ENCODE measurements at regions not wholly inside any gene's neighbourhood (a gene's known extent, or its start where the extent isn't known, plus 50 kb on each side); places are given as distances from the start of the nearest gene placed in this dataset.

DNA sequence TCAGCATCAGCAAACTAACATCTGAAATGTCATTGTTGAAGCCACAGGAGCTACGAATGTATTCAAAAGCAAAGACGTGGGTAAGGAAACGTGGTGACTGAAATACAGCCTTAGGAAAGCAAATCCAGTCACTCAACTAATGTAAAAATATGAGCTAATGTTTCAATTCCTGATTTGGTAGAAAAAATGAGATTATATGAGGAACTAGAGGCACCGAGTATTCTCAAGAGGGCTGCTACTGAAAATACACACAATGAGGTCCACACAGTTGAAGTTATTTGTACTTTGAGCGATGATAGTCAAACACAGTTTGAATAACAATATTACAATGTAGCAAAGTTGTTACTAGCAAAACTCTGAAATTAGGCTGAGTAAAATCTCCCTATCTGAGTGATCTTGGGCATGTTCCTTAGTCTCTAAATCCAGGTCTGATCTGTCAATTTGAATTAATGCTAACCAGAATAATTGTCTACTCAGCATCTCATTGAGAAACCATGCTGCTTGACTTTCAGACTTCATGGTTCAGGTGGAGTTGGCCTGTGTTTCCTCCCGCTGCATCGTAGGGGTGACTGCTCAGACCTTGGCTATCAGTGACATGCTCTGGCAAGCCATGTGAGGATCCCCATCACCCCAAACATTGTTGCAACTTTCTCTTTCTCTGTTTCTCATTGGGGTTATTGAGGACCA, 467.1 kb upstream of the SOX5 start:
- no peak for DNase-seq (ENCODE audit: low read depth)
- TF ChIP-seq, protein P1, sequence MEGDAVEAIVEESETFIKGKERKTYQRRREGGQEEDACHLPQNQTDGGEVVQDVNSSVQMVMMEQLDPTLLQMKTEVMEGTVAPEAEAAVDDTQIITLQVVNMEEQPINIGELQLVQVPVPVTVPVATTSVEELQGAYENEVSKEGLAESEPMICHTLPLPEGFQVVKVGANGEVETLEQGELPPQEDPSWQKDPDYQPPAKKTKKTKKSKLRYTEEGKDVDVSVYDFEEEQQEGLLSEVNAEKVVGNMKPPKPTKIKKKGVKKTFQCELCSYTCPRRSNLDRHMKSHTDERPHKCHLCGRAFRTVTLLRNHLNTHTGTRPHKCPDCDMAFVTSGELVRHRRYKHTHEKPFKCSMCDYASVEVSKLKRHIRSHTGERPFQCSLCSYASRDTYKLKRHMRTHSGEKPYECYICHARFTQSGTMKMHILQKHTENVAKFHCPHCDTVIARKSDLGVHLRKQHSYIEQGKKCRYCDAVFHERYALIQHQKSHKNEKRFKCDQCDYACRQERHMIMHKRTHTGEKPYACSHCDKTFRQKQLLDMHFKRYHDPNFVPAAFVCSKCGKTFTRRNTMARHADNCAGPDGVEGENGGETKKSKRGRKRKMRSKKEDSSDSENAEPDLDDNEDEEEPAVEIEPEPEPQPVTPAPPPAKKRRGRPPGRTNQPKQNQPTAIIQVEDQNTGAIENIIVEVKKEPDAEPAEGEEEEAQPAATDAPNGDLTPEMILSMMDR (IDR thresholded peaks at IDR 0.05; ENCODE audit: insufficient read depth, low read length), result no peak
- H3K4me3 ChIP-seq (ENCODE audit: low read depth, low read length), result no peak overlapping the region

DNA sequence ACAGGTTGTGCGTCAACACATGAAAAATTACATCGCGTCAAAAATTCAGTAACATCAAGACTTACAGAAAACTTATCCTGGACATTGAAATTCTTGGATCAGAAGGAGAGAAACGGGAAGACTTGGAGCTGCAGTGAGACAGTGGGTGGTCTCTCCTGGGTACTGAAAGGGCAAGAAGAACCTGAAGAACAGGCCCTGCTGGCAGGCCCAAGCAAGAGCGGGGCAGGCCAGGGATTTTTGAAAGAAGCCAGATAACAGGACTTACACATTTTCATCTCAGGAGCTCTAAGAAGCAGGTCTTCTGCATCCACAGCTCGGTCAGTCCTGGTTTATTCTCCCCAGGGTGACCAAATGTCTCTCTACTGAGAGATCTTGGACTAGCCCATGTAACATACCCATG, 466.5 kb upstream of the SOX5 start:
- DNase-seq (ENCODE audit: low read depth), result no peak
- TF ChIP-seq, protein P1 (IDR thresholded peaks at IDR 0.05; ENCODE audit: insufficient read depth, low read length), result no peak
- no peak overlapping the region for H3K4me3 ChIP-seq (ENCODE audit: low read depth, low read length)

DNA sequence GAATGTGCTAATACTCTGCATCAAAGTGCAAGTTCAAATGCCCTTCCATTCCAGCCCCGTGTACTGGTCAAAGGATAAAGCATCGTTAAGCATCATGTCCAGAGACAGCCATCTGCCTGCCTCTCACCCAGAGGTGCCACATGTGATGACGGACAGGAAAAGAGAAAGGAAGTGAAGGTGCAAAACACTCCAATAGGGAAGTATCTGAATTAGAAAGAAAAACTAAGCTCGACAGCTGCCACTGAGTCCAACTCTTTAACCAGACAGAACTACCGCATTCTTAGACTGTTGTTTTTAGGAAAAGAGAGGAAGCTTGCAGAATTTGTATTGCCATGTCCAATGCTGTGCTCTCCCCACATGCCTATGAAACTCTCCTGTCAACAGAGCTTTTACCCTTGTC, 465.0 kb upstream of the SOX5 start:
- no peak for DNase-seq (ENCODE audit: low read depth)
- TF ChIP-seq, protein P1 (IDR thresholded peaks at IDR 0.05; ENCODE audit: insufficient read depth, low read length), result no peak
- no peak overlapping the region for H3K4me3 ChIP-seq (ENCODE audit: low read depth, low read length)

DNA sequence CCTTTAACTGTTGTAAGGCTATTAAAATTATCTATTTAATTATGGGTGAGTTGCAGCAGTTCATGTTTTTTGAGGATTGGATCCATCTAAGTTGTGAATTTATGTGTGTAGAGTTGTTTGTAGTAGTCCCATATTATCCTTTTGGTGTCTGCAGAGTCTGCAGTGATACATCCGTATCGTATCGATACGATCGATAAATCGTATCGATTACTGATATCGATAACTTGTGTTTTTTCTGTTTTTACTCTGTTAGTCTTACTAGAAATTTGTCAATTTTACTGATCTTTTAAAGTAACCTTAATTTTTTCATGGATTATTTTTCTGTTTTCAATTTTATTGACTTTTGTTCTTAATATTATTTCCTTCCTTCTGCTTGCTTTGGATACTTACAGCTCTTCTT, 462.5 kb upstream of the SOX5 start:
- H3K4me3 ChIP-seq (ENCODE audit: low read depth, low read length), result no peak overlapping the region
- TF ChIP-seq, protein P1 (IDR thresholded peaks at IDR 0.05; ENCODE audit: insufficient read depth, low read length), result no peak
- DNase-seq (ENCODE audit: low read depth), result no peak

DNA sequence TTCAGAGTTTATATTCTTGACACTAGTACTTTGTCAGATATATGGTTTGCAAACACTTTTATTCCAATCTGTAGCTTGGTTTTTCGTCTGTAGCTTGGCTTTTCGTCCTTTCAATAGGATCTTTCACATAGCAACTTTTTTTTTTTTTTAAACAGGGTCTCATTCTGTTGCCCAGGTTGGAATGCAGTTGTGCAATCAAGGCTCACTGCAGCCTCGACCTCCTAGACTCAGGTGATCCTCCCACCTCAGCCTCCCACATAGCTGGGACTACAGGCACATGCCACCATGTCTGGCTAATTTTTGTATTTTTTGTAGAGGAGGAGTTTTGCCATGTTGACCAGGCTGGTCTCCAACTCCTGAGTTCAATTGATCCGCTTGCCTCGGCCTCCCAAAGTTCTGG, 460.4 kb upstream of the SOX5 start:
- DNase-seq (ENCODE audit: low read depth), result no peak
- H3K4me3 ChIP-seq (ENCODE audit: low read depth, low read length), result no peak overlapping the region
- TF ChIP-seq, protein P1 (IDR thresholded peaks at IDR 0.05; ENCODE audit: insufficient read depth, low read length), result no peak

DNA sequence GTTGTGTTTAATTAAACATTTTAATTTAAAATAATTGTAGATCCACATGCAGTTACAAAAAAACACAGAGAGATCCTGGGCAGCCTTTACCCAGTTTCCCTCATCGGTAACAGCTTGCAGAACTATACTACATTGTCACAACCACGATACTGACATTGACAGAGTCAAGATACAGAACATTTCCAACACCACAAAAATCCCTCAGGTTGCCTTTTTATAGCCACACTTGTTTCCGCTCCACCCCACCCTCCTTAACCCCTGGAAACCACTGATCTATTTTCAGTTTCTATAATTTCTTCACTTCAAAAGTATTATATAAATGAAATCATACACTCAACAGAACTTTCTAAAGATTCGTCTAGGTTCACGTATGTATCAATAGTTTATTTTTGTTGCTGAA, 458.8 kb upstream of the SOX5 start:
- no peak for DNase-seq (ENCODE audit: low read depth)
- TF ChIP-seq, protein P1 (IDR thresholded peaks at IDR 0.05; ENCODE audit: insufficient read depth, low read length), result no peak
- H3K4me3 ChIP-seq (ENCODE audit: low read depth, low read length), result no peak overlapping the region

DNA sequence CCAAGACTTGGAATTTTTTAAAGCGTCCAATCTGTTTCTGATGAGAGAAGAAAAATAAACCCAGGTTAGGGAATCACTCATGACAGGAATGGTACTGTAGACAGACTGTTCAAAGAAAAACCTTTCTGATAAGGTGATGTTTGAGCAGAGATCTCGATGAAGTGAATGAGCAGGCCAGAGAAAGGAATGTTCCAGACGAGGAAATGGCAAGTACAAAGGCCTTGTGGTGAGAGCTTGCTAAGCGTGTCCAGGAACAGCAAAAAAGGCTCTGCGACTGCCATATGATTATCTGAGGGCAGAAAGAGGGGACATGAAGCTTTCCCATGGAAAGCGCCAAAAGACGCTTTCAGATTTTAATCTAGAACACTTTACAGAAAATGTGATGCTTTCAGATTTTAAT, 458.4 kb upstream of the SOX5 start:
- TF ChIP-seq, protein P1 (IDR thresholded peaks at IDR 0.05; ENCODE audit: insufficient read depth, low read length), result no peak
- H3K4me3 ChIP-seq (ENCODE audit: low read depth, low read length), result no peak overlapping the region
- no peak for DNase-seq (ENCODE audit: low read depth)

All from fibroblast of the aortic adventitia (primary cell).